ENCODE measurements at regions not wholly inside any gene's neighbourhood (a gene's known extent, or its start where the extent isn't known, plus 50 kb on each side); places are given as distances from the start of the nearest gene placed in this dataset.

- WGBS, 3 donors, result 60 to 88% (median 82%) methylated on average over 2 of the region's 2 CpGs
- Histone ChIP-seq H3K27me3 (no peaks in the 10 kb centered on the region), H3K27ac (no peak overlapping the region), H3K9me3 (no peaks in the 10 kb centered on the region), H3K36me3 (no peaks in the 10 kb centered on the region), H3K4me3 (no peak overlapping the region), H3K4me1 (ENCODE audit: insufficient read depth) (no peaks in the 10 kb centered on the region)
- TF ChIP-seq POLR2A (IDR thresholded peaks at IDR 0.05) (no peak), CTCF (IDR thresholded peaks at IDR 0.05) (no peak), EP300 (IDR thresholded peaks at IDR 0.05) (no peak)
- intact Hi-C loops (cut with DNase I), result no loop called here
- DNase-seq, result no peak
These were observed 207.1 kb upstream of the DEPDC1 start for GRCh38 chr1:68703921-68704354.

GRCh38 chr1:68704800-68705443 is 208.0 kb upstream of the DEPDC1 start:
- TF ChIP-seq POLR2A (IDR thresholded peaks at IDR 0.05) (no peak), CTCF (IDR thresholded peaks at IDR 0.05) (no peak), EP300 (IDR thresholded peaks at IDR 0.05) (no peak)
- Histone ChIP-seq H3K4me1 (ENCODE audit: insufficient read depth) (no peaks in the 10 kb centered on the region), H3K36me3 (no peaks in the 10 kb centered on the region), H3K9me3 (peaks cover 0 to 4% of the 10 kb centered on the region in 2 donors), H3K27ac (no peak overlapping the region), H3K4me3 (no peak overlapping the region), H3K27me3 (no peaks in the 10 kb centered on the region)
- 45 to 56% (median 51%) methylated on average over 2 of the region's 2 CpGs for WGBS, 3 donors
- intact Hi-C loops (cut with DNase I), result no loop called here
- DNase-seq, result no peak

- intact Hi-C loops (cut with DNase I), result no loop called here
- DNase-seq, result no peak
- Histone ChIP-seq H3K9me3 (peaks cover 0 to 8% of the 10 kb centered on the region in 2 donors), H3K27me3 (no peaks in the 10 kb centered on the region), H3K27ac (no peak overlapping the region), H3K4me1 (ENCODE audit: insufficient read depth) (no peaks in the 10 kb centered on the region), H3K4me3 (no peak overlapping the region), H3K36me3 (no peaks in the 10 kb centered on the region)
- TF ChIP-seq POLR2A (IDR thresholded peaks at IDR 0.05) (no peak), EP300 (IDR thresholded peaks at IDR 0.05) (no peak), CTCF (IDR thresholded peaks at IDR 0.05) (no peak)
These were observed 208.6 kb upstream of the DEPDC1 start for GRCh38 chr1:68705466-68705865.

GRCh38 chr1:68706639-68707317 is 209.9 kb upstream of the DEPDC1 start:
- no peak for DNase-seq
- intact Hi-C loops (cut with DNase I), result no loop called here
- H3K36me3 ChIP-seq, result no peaks in the 10 kb centered on the region
- no peak overlapping the region for H3K27ac ChIP-seq
- no peaks in the 10 kb centered on the region for H3K27me3 ChIP-seq
- H3K4me3 ChIP-seq, result no peak overlapping the region
- TF ChIP-seq EP300 (IDR thresholded peaks at IDR 0.05) (no peak), POLR2A (IDR thresholded peaks at IDR 0.05) (no peak), CTCF (IDR thresholded peaks at IDR 0.05) (no peak)
- H3K4me1 ChIP-seq (ENCODE audit: insufficient read depth), result no peaks in the 10 kb centered on the region
- WGBS, 3 donors, result 81 to 82% (median 82%) methylated on average over 4 of the region's 4 CpGs
- peaks cover 0 to 11% of the 10 kb centered on the region in 2 donors for H3K9me3 ChIP-seq
